ENCODE measurements at regions not wholly inside any gene's neighbourhood (a gene's known extent, or its start where the extent isn't known, plus 50 kb on each side); places are given as distances from the start of the nearest gene placed in this dataset.
"Not testable (repeated sequence)": the region's sequence is repeated elsewhere in the genome, so short reads cannot be mapped to it uniquely, and the experiment has no call there.

GRCh38 chr2:2466534-2466933, 135.5 kb upstream of the MYT1L start:
- H3K27me3 Mint-ChIP-seq (ENCODE audit: insufficient read depth), result no peaks in the 10 kb centered on the region
- H3K4me1 Mint-ChIP-seq (ENCODE audit: low read depth), result no peaks in the 10 kb centered on the region
- H3K4me3 Mint-ChIP-seq, result no peak overlapping the region
- H3K36me3 Mint-ChIP-seq (ENCODE audit: low read depth), result no peaks in the 10 kb centered on the region
- no peak for DNase-seq
- H3K27ac Mint-ChIP-seq, result no peak overlapping the region
- TF ChIP-seq, protein P1, sequence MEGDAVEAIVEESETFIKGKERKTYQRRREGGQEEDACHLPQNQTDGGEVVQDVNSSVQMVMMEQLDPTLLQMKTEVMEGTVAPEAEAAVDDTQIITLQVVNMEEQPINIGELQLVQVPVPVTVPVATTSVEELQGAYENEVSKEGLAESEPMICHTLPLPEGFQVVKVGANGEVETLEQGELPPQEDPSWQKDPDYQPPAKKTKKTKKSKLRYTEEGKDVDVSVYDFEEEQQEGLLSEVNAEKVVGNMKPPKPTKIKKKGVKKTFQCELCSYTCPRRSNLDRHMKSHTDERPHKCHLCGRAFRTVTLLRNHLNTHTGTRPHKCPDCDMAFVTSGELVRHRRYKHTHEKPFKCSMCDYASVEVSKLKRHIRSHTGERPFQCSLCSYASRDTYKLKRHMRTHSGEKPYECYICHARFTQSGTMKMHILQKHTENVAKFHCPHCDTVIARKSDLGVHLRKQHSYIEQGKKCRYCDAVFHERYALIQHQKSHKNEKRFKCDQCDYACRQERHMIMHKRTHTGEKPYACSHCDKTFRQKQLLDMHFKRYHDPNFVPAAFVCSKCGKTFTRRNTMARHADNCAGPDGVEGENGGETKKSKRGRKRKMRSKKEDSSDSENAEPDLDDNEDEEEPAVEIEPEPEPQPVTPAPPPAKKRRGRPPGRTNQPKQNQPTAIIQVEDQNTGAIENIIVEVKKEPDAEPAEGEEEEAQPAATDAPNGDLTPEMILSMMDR (IDR thresholded peaks at IDR 0.05), result no peak
- H3K9me3 Mint-ChIP-seq, result peaks cover 64% of the 10 kb centered on the region

GRCh38 chr2:2464643-2465042, 133.6 kb upstream of the MYT1L start:
- H3K4me1 Mint-ChIP-seq (ENCODE audit: low read depth), result no peaks in the 10 kb centered on the region
- H3K27me3 Mint-ChIP-seq (ENCODE audit: insufficient read depth), result no peaks in the 10 kb centered on the region
- no peaks in the 10 kb centered on the region for H3K36me3 Mint-ChIP-seq (ENCODE audit: low read depth)
- no peak overlapping the region for H3K4me3 Mint-ChIP-seq
- TF ChIP-seq, protein P1 (IDR thresholded peaks at IDR 0.05), result no peak
- peaks cover 74% of the 10 kb centered on the region for H3K9me3 Mint-ChIP-seq
- DNase-seq, result no peak
- H3K27ac Mint-ChIP-seq, result no peak overlapping the region

DNA sequence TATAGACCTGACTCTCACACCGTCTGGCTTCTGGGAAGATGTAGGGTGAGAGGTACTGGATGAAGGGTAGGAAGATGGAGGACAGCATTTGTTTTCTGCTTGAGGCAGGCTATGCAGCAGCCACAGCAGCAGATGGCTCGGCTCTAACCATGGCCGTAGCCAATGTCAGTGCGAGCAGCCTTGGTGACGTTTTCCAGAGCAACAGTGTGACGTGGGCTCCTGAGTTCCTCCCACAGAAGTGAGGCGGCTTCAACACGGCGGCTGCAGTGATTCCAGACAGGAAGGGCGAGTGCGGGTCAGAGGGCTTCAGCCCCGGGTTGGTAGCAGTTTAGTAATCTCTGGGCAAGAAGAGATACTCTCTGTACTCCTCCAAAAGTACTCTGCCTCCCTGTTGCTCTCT, 133.0 kb upstream of the MYT1L start:
- Mint-ChIP-seq H3K9me3 (peaks cover 76% of the 10 kb centered on the region), H3K27ac (no peak overlapping the region), H3K36me3 (ENCODE audit: low read depth) (no peaks in the 10 kb centered on the region), H3K27me3 (ENCODE audit: insufficient read depth) (no peaks in the 10 kb centered on the region), H3K4me1 (ENCODE audit: low read depth) (no peaks in the 10 kb centered on the region), H3K4me3 (no peak overlapping the region)
- DNase-seq, result no peak
- TF ChIP-seq, protein P1 (IDR thresholded peaks at IDR 0.05), result no peak

DNA sequence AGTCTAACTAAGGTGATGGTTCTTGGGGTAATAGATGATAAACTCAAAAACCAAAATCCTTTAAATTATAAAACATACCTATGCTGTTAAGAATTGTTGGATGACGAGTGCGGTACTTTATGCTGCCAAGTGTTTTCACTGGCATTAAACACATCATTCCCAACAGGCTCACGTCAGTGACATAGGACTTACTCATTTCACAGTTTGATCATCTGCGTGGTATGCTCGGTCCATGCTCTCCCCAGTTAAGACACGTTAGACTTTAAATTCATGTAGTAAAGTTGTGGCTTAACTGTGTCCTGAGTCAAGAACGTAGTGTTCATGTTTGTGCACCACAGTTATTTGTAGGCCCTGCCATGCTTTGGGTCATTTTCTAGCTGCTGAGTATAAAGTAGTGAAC, 125.6 kb upstream of the MYT1L start:
- Mint-ChIP-seq H3K4me3 (no peak overlapping the region), H3K9me3 (peaks cover 41% of the 10 kb centered on the region), H3K36me3 (ENCODE audit: low read depth) (no peaks in the 10 kb centered on the region), H3K27me3 (ENCODE audit: insufficient read depth) (no peaks in the 10 kb centered on the region), H3K27ac (no peak overlapping the region), H3K4me1 (ENCODE audit: low read depth) (no peaks in the 10 kb centered on the region)
- DNase-seq, result no peak
- TF ChIP-seq, protein P1 (IDR thresholded peaks at IDR 0.05), result no peak

GRCh38 chr2:2455151-2455550, 124.1 kb upstream of the MYT1L start:
- no peaks in the 10 kb centered on the region for H3K27me3 Mint-ChIP-seq (ENCODE audit: insufficient read depth)
- no peaks in the 10 kb centered on the region for H3K36me3 Mint-ChIP-seq (ENCODE audit: low read depth)
- H3K4me1 Mint-ChIP-seq (ENCODE audit: low read depth), result no peaks in the 10 kb centered on the region
- no peak for DNase-seq
- TF ChIP-seq, protein P1 (IDR thresholded peaks at IDR 0.05), result no peak
- H3K4me3 Mint-ChIP-seq, result no peak overlapping the region
- peaks cover 37% of the 10 kb centered on the region for H3K9me3 Mint-ChIP-seq
- no peak overlapping the region for H3K27ac Mint-ChIP-seq

DNA sequence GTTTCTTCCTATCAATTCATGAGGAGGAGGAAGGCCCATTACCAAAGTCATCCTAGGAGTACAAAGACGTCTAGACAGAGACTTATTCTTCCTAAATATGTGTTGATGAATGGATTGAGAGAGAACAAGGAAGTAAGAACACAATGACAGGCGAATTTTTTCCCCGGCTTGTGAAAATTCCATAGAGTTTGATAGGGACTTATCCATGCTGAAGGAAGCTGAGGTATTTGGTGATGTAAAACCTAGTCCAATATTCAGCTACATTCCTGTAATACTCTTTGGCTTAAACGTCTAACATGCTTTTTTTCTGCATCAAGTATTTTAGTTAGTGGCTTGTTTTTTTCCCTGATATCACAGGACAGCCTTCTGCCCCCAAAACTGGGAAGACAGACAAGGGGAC, 121.9 kb upstream of the MYT1L start:
- peaks cover 48% of the 10 kb centered on the region for H3K9me3 Mint-ChIP-seq
- no peak overlapping the region for H3K27ac Mint-ChIP-seq
- H3K4me3 Mint-ChIP-seq, result no peak overlapping the region
- no peak for DNase-seq
- TF ChIP-seq, protein P1 (IDR thresholded peaks at IDR 0.05), result no peak
- no peaks in the 10 kb centered on the region for H3K36me3 Mint-ChIP-seq (ENCODE audit: low read depth)
- H3K4me1 Mint-ChIP-seq (ENCODE audit: low read depth), result no peaks in the 10 kb centered on the region
- no peaks in the 10 kb centered on the region for H3K27me3 Mint-ChIP-seq (ENCODE audit: insufficient read depth)

GRCh38 chr2:2451275-2451674, 120.2 kb upstream of the MYT1L start:
- H3K27ac Mint-ChIP-seq; H3K4me1 Mint-ChIP-seq (ENCODE audit: low read depth); DNase-seq; H3K27me3 Mint-ChIP-seq (ENCODE audit: insufficient read depth); H3K36me3 Mint-ChIP-seq (ENCODE audit: low read depth); H3K4me3 Mint-ChIP-seq: not testable (repeated sequence)
- peaks cover 55% of the 10 kb centered on the region for H3K9me3 Mint-ChIP-seq

Data from HFFc6 (cell line).